ENCODE measurements at regions not wholly inside any gene's neighbourhood (a gene's known extent, or its start where the extent isn't known, plus 50 kb on each side); places are given as distances from the start of the nearest gene placed in this dataset.

DNA sequence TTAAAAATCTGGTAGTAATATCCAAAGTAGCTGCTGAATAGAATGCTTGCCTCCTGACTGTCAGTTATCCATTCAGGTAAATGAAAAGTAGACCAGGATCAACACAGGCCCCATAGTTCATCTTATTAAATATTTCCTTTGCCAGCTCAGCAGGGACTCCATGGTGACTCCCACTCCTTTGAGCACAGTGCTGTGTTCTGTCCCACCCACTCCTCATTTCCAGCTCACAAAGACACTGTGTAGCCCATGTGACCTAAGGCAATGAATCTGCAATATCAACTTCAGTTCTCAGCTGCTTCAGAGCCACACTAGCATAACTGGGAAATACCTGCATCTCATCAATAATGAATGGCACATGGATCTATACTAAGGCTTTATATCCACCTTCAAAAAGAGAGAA, 189.5 kb upstream of the MANEA start:
- intact Hi-C loops (cut with DNase I): no loop called here
- TF ChIP-seq POLR2AphosphoS5 (IDR thresholded peaks at IDR 0.05): no peak
- no peak for TF ChIP-seq CTCF (IDR thresholded peaks at IDR 0.05)
- no peak for TF ChIP-seq POLR2A (IDR thresholded peaks at IDR 0.05)

DNA sequence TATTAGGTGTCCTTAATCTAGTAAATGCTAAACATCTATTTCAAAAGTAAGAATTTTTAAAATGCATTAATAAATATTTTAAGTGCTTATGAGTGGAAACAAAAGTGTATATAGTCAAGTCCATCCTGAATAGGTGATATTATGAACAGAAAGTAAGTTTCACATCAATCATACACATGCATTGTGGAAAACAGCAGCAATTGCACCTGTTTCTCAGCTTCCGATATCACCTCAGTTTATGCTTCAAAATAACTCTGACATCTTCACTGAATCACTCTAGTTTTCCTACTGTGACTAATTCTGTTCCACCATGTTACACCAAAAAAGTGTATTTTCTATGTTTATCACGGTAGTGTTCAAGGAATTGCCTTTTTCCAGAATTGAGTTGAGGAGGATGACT, 172.6 kb upstream of the MANEA start:
- DNase-seq (ENCODE audit: low spot score): no peak
- Histone ChIP-seq H3K9me3 (no peaks in the 10 kb centered on the region), H3K4me1 (replicated peaks) (no peaks in the 10 kb centered on the region), H3K36me3 (no peaks in the 10 kb centered on the region), H3K27me3 (replicated peaks; ENCODE audit: insufficient read depth) (no peaks in the 10 kb centered on the region), H3K4me3 (no peak overlapping the region), H3K27ac (no peak overlapping the region)
- intact Hi-C loops (cut with DNase I): no loop called here
- WGBS: 82% methylated on average over 2 of the region's 2 CpGs
- TF ChIP-seq POLR2A (IDR thresholded peaks at IDR 0.05) (no peak), POLR2AphosphoS5 (IDR thresholded peaks at IDR 0.05) (no peak), CTCF (IDR thresholded peaks at IDR 0.05) (no peak)

More for the DNA sequence above, 189.5 kb upstream of the MANEA start:
- no peak for DNase-seq (ENCODE audit: low spot score)
- Histone ChIP-seq H3K27me3 (replicated peaks; ENCODE audit: insufficient read depth) (no peaks in the 10 kb centered on the region), H3K4me1 (replicated peaks) (no peaks in the 10 kb centered on the region), H3K36me3 (no peaks in the 10 kb centered on the region), H3K4me3 (no peak overlapping the region), H3K27ac (no peak overlapping the region), H3K9me3 (no peaks in the 10 kb centered on the region)

GRCh38 chr6:95408111-95408510, 169.2 kb upstream of the MANEA start:
- Histone ChIP-seq H3K36me3 (no peaks in the 10 kb centered on the region), H3K4me1 (replicated peaks) (no peaks in the 10 kb centered on the region), H3K27me3 (replicated peaks; ENCODE audit: insufficient read depth) (no peaks in the 10 kb centered on the region), H3K9me3 (no peaks in the 10 kb centered on the region), H3K27ac (no peak overlapping the region), H3K4me3 (no peak overlapping the region)
- WGBS: 17% methylated on average over 1 of the region's 1 CpG
- TF ChIP-seq POLR2AphosphoS5 (IDR thresholded peaks at IDR 0.05) (no peak), POLR2A (IDR thresholded peaks at IDR 0.05) (no peak)
- no peak for DNase-seq (ENCODE audit: low spot score)
- intact Hi-C loops (cut with DNase I): no loop called here

GRCh38 chr6:95410168-95410567, 167.2 kb upstream of the MANEA start:
- intact Hi-C loops (cut with DNase I): no loop called here
- H3K9me3 ChIP-seq: no peaks in the 10 kb centered on the region
- DNase-seq (ENCODE audit: low spot score): no peak
- no peak overlapping the region for H3K27ac ChIP-seq
- no peaks in the 10 kb centered on the region for H3K27me3 ChIP-seq (replicated peaks; ENCODE audit: insufficient read depth)
- H3K4me1 ChIP-seq (replicated peaks): no peaks in the 10 kb centered on the region
- WGBS: 79% methylated on average over 3 of the region's 3 CpGs
- no peak overlapping the region for H3K4me3 ChIP-seq
- TF ChIP-seq CTCF (IDR thresholded peaks at IDR 0.05): no peak
- no peaks in the 10 kb centered on the region for H3K36me3 ChIP-seq

DNA sequence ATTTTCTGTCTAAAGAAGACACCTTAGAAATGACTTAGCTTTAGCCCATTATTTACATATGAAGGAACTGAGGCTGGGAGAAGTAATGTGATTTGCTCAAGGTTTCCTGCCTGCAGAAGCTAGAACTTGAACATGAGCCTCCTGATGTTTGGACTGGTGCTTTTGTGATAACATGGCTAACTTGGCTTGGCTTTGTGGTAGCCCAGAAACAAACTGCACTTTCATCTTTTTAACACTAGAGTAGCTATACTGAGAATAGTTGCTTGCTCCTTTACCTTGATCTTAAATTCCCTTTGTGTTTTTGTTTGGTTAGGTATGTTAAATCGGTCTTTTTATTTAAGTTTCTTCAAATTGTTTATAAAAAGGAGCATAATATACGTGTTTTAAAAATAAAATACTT, 163.5 kb upstream of the MANEA start:
- DNase-seq (ENCODE audit: low spot score): no peak
- Histone ChIP-seq H3K36me3 (no peaks in the 10 kb centered on the region), H3K4me1 (replicated peaks) (no peaks in the 10 kb centered on the region), H3K9me3 (no peaks in the 10 kb centered on the region), H3K4me3 (no peak overlapping the region), H3K27ac (no peak overlapping the region), H3K27me3 (replicated peaks; ENCODE audit: insufficient read depth) (no peaks in the 10 kb centered on the region)
- WGBS: 55% methylated on average over 2 of the region's 2 CpGs
- intact Hi-C loops (cut with DNase I): no loop called here
- TF ChIP-seq POLR2AphosphoS5 (IDR thresholded peaks at IDR 0.05) (no peak), POLR2A (IDR thresholded peaks at IDR 0.05) (no peak), CTCF (IDR thresholded peaks at IDR 0.05) (no peak)

All from prostate gland (tissue), 2 donors.